ENCODE measurements at regions not wholly inside any gene's neighbourhood (a gene's known extent, or its start where the extent isn't known, plus 50 kb on each side); places are given as distances from the start of the nearest gene placed in this dataset.

- no peak for DNase-seq (ENCODE audit: low spot score)
Observed at GRCh38 chr4:137957806-137958205, 284.3 kb downstream of the SLC7A11 start.

More at GRCh38 chr4:137957806-137958205, 284.3 kb downstream of the SLC7A11 start:
- Histone ChIP-seq H3K4me3 (ENCODE audit: low read depth in 1 of 3, low read length in 3 of 3) (no peak overlapping the region), H3K27ac (ENCODE audit: low read depth in 1 of 2, low read length in 2 of 2) (no peak overlapping the region), H3K9me3 (ENCODE audit: control insufficient read depth in 4 of 4, low read length in 3 of 4) (no peaks in the 10 kb centered on the region), H3K36me3 (ENCODE audit: control insufficient read depth in 4 of 4, insufficient read depth in 3 of 4, low read depth in 1 of 4, low read length in 3 of 4) (no peaks in the 10 kb centered on the region), H3K27me3 (ENCODE audit: control insufficient read depth in 4 of 4, insufficient read depth in 4 of 4, low read length in 3 of 4) (no peaks in the 10 kb centered on the region), H3K4me1 (ENCODE audit: control insufficient read depth in 4 of 4, insufficient read depth in 4 of 4, low read length in 3 of 4) (peaks cover 0 to 8% (median 4%) of the 10 kb centered on the region in 4 donors), H3K9ac (ENCODE audit: low read depth in 1 of 2, low read length in 2 of 2) (no peak overlapping the region)
- TF ChIP-seq ATF3 (IDR thresholded peaks at IDR 0.05) = no peak
- TF ChIP-seq HNF4G (IDR thresholded peaks at IDR 0.05) = no peak
- TF ChIP-seq EGR1 (IDR thresholded peaks at IDR 0.05; ENCODE audit: low read depth in 2 of 2) = no peak
- no peak for TF ChIP-seq REST (IDR thresholded peaks at IDR 0.05)
- TF ChIP-seq HNF4A (conservative IDR thresholded peaks at IDR 0.05) = no peak
- TF ChIP-seq, protein P1, sequence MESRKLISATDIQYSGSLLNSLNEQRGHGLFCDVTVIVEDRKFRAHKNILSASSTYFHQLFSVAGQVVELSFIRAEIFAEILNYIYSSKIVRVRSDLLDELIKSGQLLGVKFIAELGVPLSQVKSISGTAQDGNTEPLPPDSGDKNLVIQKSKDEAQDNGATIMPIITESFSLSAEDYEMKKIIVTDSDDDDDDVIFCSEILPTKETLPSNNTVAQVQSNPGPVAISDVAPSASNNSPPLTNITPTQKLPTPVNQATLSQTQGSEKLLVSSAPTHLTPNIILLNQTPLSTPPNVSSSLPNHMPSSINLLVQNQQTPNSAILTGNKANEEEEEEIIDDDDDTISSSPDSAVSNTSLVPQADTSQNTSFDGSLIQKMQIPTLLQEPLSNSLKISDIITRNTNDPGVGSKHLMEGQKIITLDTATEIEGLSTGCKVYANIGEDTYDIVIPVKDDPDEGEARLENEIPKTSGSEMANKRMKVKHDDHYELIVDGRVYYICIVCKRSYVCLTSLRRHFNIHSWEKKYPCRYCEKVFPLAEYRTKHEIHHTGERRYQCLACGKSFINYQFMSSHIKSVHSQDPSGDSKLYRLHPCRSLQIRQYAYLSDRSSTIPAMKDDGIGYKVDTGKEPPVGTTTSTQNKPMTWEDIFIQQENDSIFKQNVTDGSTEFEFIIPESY (IDR thresholded peaks at IDR 0.05) = no peak
- no peak for TF ChIP-seq JUND (IDR thresholded peaks at IDR 0.05)
- no peak for TF ChIP-seq CTCF (IDR thresholded peaks at IDR 0.05; ENCODE audit: low read depth, low read length, missing input control)
- no peak for TF ChIP-seq YY1 (IDR thresholded peaks at IDR 0.05)
- TF ChIP-seq, protein P2, sequence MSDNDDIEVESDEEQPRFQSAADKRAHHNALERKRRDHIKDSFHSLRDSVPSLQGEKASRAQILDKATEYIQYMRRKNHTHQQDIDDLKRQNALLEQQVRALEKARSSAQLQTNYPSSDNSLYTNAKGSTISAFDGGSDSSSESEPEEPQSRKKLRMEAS (IDR thresholded peaks at IDR 0.05) = no peak
- no peak for TF ChIP-seq SP1 (IDR thresholded peaks at IDR 0.05)
- WGBS = 81% methylated on average over 3 of the region's 3 CpGs

Measured in liver (tissue), 8 donors.